Pancreas (tissue), 10 donors: ENCODE measurements at regions not wholly inside any gene's neighbourhood (a gene's known extent, or its start where the extent isn't known, plus 50 kb on each side); places are given as distances from the start of the nearest gene placed in this dataset.

Experiments
- ATAC-seq, 4 donors: fragments of 200-7000 bp; cut with Tn5 transposase; one replicate each; pipeline versions ENCODE4 v1.8.0 to v1.9.1; 2020; ENCODE audit warnings: mild to moderate bottlenecking in 4 of 4, moderate library complexity in 4 of 4
- DNase-seq, 6 donors: peaks; one replicate each; pipeline ENCODE4 v3.0.0-alpha.2; 2020
- FAIRE-seq: peaks from 2 replicates; lab custom pipeline; 2012; peaks lifted over from hg19 to GRCh38; lab: Jason Lieb, UNC
- H3K27ac ChIP-seq, 4 donors: fragments of 200-600 bp; sonication (generic); 1 replicate in 3 of 4; 2 replicates in 1 of 4; pipeline versions ENCODE4 v1.5.0 to v1.8.0; 2020
- H3K27me3 ChIP-seq, 4 donors: fragments of 200-600 bp; one replicate each; pipeline ENCODE4 v1.8.0; 2021
- H3K36me3 ChIP-seq, 3 donors: fragments of 200-600 bp; sonication (generic) in 1 of 3; one replicate each; pipeline versions ENCODE4 v1.5.0 to v1.8.0; 2020 to 2021
- H3K4me1 ChIP-seq, 3 donors: fragments of 200-600 bp; one replicate each; pipeline ENCODE4 v1.8.0; 2021
- H3K4me3 ChIP-seq, 4 donors: fragments of 200-600 bp; sonication (generic) in 2 of 4; one replicate each; pipeline versions ENCODE4 v1.5.0 to v1.8.0; 2020 to 2021
- H3K9me3 ChIP-seq, 4 donors: fragments of 200-600 bp; one replicate each; pipeline ENCODE4 v1.8.0; 2021
- CTCF ChIP-seq, 4 donors: fragments of 200-600 bp; sonication (generic) in 3 of 4; IDR thresholded peaks; one replicate each; pipeline versions ENCODE4 v1.5.0 to v1.8.0; 2021; ENCODE audit warnings: antibody characterized with exemption in 4 of 4
- WGBS, 2 donors: extraction: QIAGEN DNeasy Blood & Tissue Kit; methylation state at CpG; one replicate each; pipeline ENCODE4 v1.1.7; 2013; 5-methylcytosine and 5-hydroxymethylcytosine counted together
- intact Hi-C, 3 donors: fragments of 100-400 bp; cut with DNase I; formaldehyde crosslinking; loops; one replicate each; pipeline versions ENCODE4 v1.11.1 to v1.14.2; 2022
- donor health status: healthy with polysubstance abuse.
- donor health status: DM: no; HTN: no; CAD: no; lungs with moderate emphysema.
- donor health status: DM: no; HTN: no; CAD: no.
- donor health status: control.
- donor health status: control.
- donor health status: Bipolar disorder and iron deficiency.
- donor health status: DM: yes; HTN: yes; CAD: no.
- donor health status: DM: no; HTN: no; CAD: no.
- donor health status: DM: no; HTN: no; CAD: no.
- donor health status: DM: yes; HTN: yes; CAD: no.

- DNase-seq (no peak), ATAC-seq (no peak)
- TF ChIP-seq CTCF (IDR thresholded peaks at IDR 0.05) = no peak
Observed at GRCh38 chr1:55529017-55529416, 313.9 kb upstream of the USP24 start.

GRCh38 chr1:55527831-55528230, 312.7 kb upstream of the USP24 start:
- no peak for DNase-seq
- H3K4me3 ChIP-seq = no peak overlapping the region
- no peaks in the 10 kb centered on the region for H3K27me3 ChIP-seq
- H3K4me1 ChIP-seq = no peaks in the 10 kb centered on the region
- no peak overlapping the region for H3K27ac ChIP-seq
- no peak for FAIRE-seq
- intact Hi-C loops = no loop called here
- no peak for TF ChIP-seq CTCF (IDR thresholded peaks at IDR 0.05)
- ATAC-seq = no peak
- WGBS, 2 donors = 75 to 78% methylated on average over 1 of the region's 1 CpG
- no peaks in the 10 kb centered on the region for H3K36me3 ChIP-seq
- no peaks in the 10 kb centered on the region for H3K9me3 ChIP-seq

More at GRCh38 chr1:55529017-55529416, 313.9 kb upstream of the USP24 start:
- no peaks in the 10 kb centered on the region for H3K27me3 ChIP-seq
- no peak for FAIRE-seq
- 82 to 90% methylated on average over 4 of the region's 4 CpGs for WGBS, 2 donors
- no peaks in the 10 kb centered on the region for H3K4me1 ChIP-seq
- no peaks in the 10 kb centered on the region for H3K9me3 ChIP-seq
- intact Hi-C loops = no loop called here
- H3K4me3 ChIP-seq = no peak overlapping the region
- no peak overlapping the region for H3K27ac ChIP-seq
- no peaks in the 10 kb centered on the region for H3K36me3 ChIP-seq

GRCh38 chr1:55526716-55527115, 311.6 kb upstream of the USP24 start:
- Histone ChIP-seq H3K36me3 (no peaks in the 10 kb centered on the region), H3K4me3 (no peak overlapping the region), H3K27me3 (no peaks in the 10 kb centered on the region), H3K4me1 (no peaks in the 10 kb centered on the region), H3K27ac (no peak overlapping the region), H3K9me3 (no peaks in the 10 kb centered on the region)
- ATAC-seq = no peak
- TF ChIP-seq CTCF (IDR thresholded peaks at IDR 0.05) = no peak
- WGBS, 2 donors = 63 to 67% methylated on average over 3 of the region's 3 CpGs
- intact Hi-C loops = no loop called here
- FAIRE-seq = no peak
- no peak for DNase-seq

- Histone ChIP-seq H3K9me3 (no peaks in the 10 kb centered on the region), H3K4me1 (no peaks in the 10 kb centered on the region), H3K27ac (no peak overlapping the region), H3K4me3 (no peak overlapping the region), H3K36me3 (no peaks in the 10 kb centered on the region), H3K27me3 (no peaks in the 10 kb centered on the region)
- peak in 2 of 4 donors; percentile 56 to 65 for ATAC-seq
- no peak for TF ChIP-seq CTCF (IDR thresholded peaks at IDR 0.05)
- FAIRE-seq = no peak
- 42 to 56% methylated on average over 4 of the region's 4 CpGs for WGBS, 2 donors
- intact Hi-C loops = no loop called here
- DNase-seq = peak in 4 of 6 donors; percentile 10 to 59 (median 35)
Observed at GRCh38 chr1:55524006-55524405, 308.8 kb upstream of the USP24 start.

- TF ChIP-seq CTCF (IDR thresholded peaks at IDR 0.05) = no peak
- intact Hi-C loops = no loop called here
- Histone ChIP-seq H3K27me3 (no peaks in the 10 kb centered on the region), H3K27ac (no peak overlapping the region), H3K9me3 (no peaks in the 10 kb centered on the region), H3K4me1 (no peaks in the 10 kb centered on the region), H3K4me3 (no peak overlapping the region), H3K36me3 (no peaks in the 10 kb centered on the region)
- ATAC-seq (no peak), DNase-seq (no peak), FAIRE-seq (no peak)
- 50 to 68% methylated on average over 2 of the region's 2 CpGs for WGBS, 2 donors
Observed at GRCh38 chr1:55522982-55523381, 307.8 kb upstream of the USP24 start.
